Mesothelial cell of epicardium (in vitro differentiated cells): ENCODE measurements at regions not wholly inside any gene's neighbourhood (a gene's known extent, or its start where the extent isn't known, plus 50 kb on each side); places are given as distances from the start of the nearest gene placed in this dataset.

Experiments
- DNase-seq, 2 experiments: peaks; one replicate each; pipeline ENCODE4 v3.0.0; 2021; ENCODE audit warnings: low spot score in 2 of 2; ENCODE audit not compliant: unreplicated experiment in 2 of 2
- H3K27ac Mint-ChIP-seq: 2 replicates; pipeline ENCODE4 v1.8.0; 2021; ENCODE audit warnings: mixed read lengths
- H3K27me3 Mint-ChIP-seq: 2 replicates; pipeline ENCODE4 v1.8.0; 2021; ENCODE audit warnings: low read depth, mixed read lengths
- H3K36me3 Mint-ChIP-seq: 2 replicates; pipeline ENCODE4 v1.8.0; 2021; ENCODE audit warnings: mixed read lengths
- H3K4me1 Mint-ChIP-seq: 2 replicates; pipeline ENCODE4 v1.8.0; 2021; ENCODE audit warnings: mixed read lengths
- H3K4me3 Mint-ChIP-seq: 2 replicates; pipeline ENCODE4 v1.8.0; 2021; ENCODE audit warnings: mild to moderate bottlenecking, moderate library complexity, mixed read lengths
- H3K9me3 Mint-ChIP-seq: 2 replicates; pipeline ENCODE4 v1.8.0; 2021; ENCODE audit warnings: mixed read lengths
- CTCF ChIP-seq: fragments of 200-600 bp; sonication (generic); IDR thresholded peaks from one replicate; pipeline ENCODE4 v1.5.0; 2021; ENCODE audit warnings: antibody characterized with exemption; ENCODE audit not compliant: unreplicated experiment

- H3K4me1 Mint-ChIP-seq = no peaks in the 10 kb centered on the region
- H3K27ac Mint-ChIP-seq = no peak overlapping the region
- H3K27me3 Mint-ChIP-seq = peaks cover 23% of the 10 kb centered on the region
- H3K4me3 Mint-ChIP-seq = no peak overlapping the region
- no peaks in the 10 kb centered on the region for H3K36me3 Mint-ChIP-seq
- no peaks in the 10 kb centered on the region for H3K9me3 Mint-ChIP-seq
- no peak for DNase-seq
- no peak for TF ChIP-seq CTCF
These were observed 350.6 kb upstream of the MKI67 start for GRCh38 chr10:128476845-128477244.

- Mint-ChIP-seq H3K36me3 (no peaks in the 10 kb centered on the region), H3K9me3 (peaks cover 7% of the 10 kb centered on the region), H3K4me1 (no peaks in the 10 kb centered on the region), H3K27ac (no peak overlapping the region), H3K27me3 (peaks cover 33% of the 10 kb centered on the region), H3K4me3 (no peak overlapping the region)
- no peak for DNase-seq
- no peak for TF ChIP-seq CTCF
These were observed 354.4 kb upstream of the MKI67 start for GRCh38 chr10:128480601-128481000.

GRCh38 chr10:128481152-128481840 is 355.1 kb upstream of the MKI67 start:
- no peaks in the 10 kb centered on the region for H3K4me1 Mint-ChIP-seq
- DNase-seq = no peak
- peaks cover 7% of the 10 kb centered on the region for H3K9me3 Mint-ChIP-seq
- no peaks in the 10 kb centered on the region for H3K36me3 Mint-ChIP-seq
- peaks cover 33% of the 10 kb centered on the region for H3K27me3 Mint-ChIP-seq
- no peak for TF ChIP-seq CTCF
- no peak overlapping the region for H3K4me3 Mint-ChIP-seq
- no peak overlapping the region for H3K27ac Mint-ChIP-seq

- Mint-ChIP-seq H3K4me1 (no peaks in the 10 kb centered on the region), H3K4me3 (no peak overlapping the region), H3K27ac (no peak overlapping the region), H3K9me3 (peaks cover 7% of the 10 kb centered on the region), H3K27me3 (peaks cover 35% of the 10 kb centered on the region), H3K36me3 (no peaks in the 10 kb centered on the region)
- DNase-seq = no peak
- no peak for TF ChIP-seq CTCF
These were observed 355.8 kb upstream of the MKI67 start for GRCh38 chr10:128482052-128482451.

- no peak for DNase-seq
- Mint-ChIP-seq H3K36me3 (no peaks in the 10 kb centered on the region), H3K27ac (no peak overlapping the region), H3K4me1 (no peaks in the 10 kb centered on the region), H3K4me3 (no peak overlapping the region), H3K9me3 (peaks cover 7% of the 10 kb centered on the region), H3K27me3 (peaks cover 35% of the 10 kb centered on the region)
- TF ChIP-seq CTCF = no peak
These were observed 357.0 kb upstream of the MKI67 start for GRCh38 chr10:128483216-128483615.

- Mint-ChIP-seq H3K27me3 (peaks cover 32% of the 10 kb centered on the region), H3K27ac (no peak overlapping the region), H3K4me1 (no peaks in the 10 kb centered on the region), H3K36me3 (no peaks in the 10 kb centered on the region), H3K4me3 (no peak overlapping the region), H3K9me3 (peaks cover 7% of the 10 kb centered on the region)
- no peak for DNase-seq
- no peak for TF ChIP-seq CTCF
These were observed 357.8 kb upstream of the MKI67 start for GRCh38 chr10:128484041-128484440.
